ENCODE measurements at regions not wholly inside any gene's neighbourhood (a gene's known extent, or its start where the extent isn't known, plus 50 kb on each side); places are given as distances from the start of the nearest gene placed in this dataset.

DNA sequence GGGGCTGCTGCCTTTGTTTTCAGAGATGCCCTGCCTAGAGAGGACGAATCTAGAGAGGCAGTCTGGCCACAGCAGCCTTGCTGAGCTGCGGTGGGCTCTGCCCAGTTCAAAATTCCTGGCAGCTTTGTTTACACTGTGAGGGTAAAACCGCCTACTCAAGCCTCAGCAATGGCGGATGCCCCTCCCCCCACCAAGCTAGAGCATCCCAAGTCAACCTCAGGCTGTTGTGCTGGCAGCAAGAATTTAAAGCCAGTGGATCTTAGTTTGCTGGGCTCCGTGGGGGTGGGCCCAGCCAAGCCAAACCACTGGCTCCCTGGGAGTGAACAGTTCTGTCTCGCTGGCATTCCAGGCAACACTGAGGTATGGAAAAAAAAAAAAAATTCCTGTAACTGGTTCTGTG is 970.9 kb downstream of the TBC1D32 start:
- H4K8ac ChIP-seq (ENCODE audit: extremely low read depth, insufficient read depth, low read length) = no peak overlapping the region; the same call in 1 of the 2 replicates
- no peak overlapping the region for H3K18ac ChIP-seq (ENCODE audit: extremely low read depth, low read length)
- H3K4me2 ChIP-seq (ENCODE audit: insufficient read depth in 1 of 2, low read depth in 2 of 2, low read length in 2 of 2) = no peak overlapping the region; a peak in 1 of 4 replicates
- TF ChIP-seq ASH2L (IDR thresholded peaks at IDR 0.05; ENCODE audit: low read length) (peak; percentile 41), YY1 (IDR thresholded peaks at IDR 0.05; ENCODE audit: low read depth, low read length) (peak; percentile 84)
- TF ChIP-seq, protein P1, sequence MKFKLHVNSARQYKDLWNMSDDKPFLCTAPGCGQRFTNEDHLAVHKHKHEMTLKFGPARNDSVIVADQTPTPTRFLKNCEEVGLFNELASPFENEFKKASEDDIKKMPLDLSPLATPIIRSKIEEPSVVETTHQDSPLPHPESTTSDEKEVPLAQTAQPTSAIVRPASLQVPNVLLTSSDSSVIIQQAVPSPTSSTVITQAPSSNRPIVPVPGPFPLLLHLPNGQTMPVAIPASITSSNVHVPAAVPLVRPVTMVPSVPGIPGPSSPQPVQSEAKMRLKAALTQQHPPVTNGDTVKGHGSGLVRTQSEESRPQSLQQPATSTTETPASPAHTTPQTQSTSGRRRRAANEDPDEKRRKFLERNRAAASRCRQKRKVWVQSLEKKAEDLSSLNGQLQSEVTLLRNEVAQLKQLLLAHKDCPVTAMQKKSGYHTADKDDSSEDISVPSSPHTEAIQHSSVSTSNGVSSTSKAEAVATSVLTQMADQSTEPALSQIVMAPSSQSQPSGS (IDR thresholded peaks at IDR 0.05; ENCODE audit: low read length) = no peak
- no peak overlapping the region for H2AK5ac ChIP-seq (ENCODE audit: low read depth, low read length)
- no peak overlapping the region for H3K14ac ChIP-seq (ENCODE audit: insufficient read length)
- H2BK20ac ChIP-seq (ENCODE audit: low read length) = no peak overlapping the region
- no peak overlapping the region for H4K91ac ChIP-seq (replicated peaks; ENCODE audit: insufficient read length, low read length)
- H3K79me1 ChIP-seq (ENCODE audit: low read depth, low read length) = no peaks in the 10 kb centered on the region
- H3K27me3 ChIP-seq (replicated peaks in 1 of 4; ENCODE audit: control insufficient read depth in 3 of 4, extremely low read depth in 1 of 4, insufficient read depth in 3 of 4, low read length in 3 of 4) = no peaks in the 10 kb centered on the region
- ChIA-PET CTCF (ENCODE audit: partially characterized antibody) (interaction anchor here (0.7 to 1.0 kb wide), 2 partner anchors 56 to 171 kb away, joined by 3 read pairs; no protein-coding TSS in a partner anchor), POLR2A (ENCODE audit: partially characterized antibody) (no interaction called here)
- H2BK15ac ChIP-seq (ENCODE audit: low read length) = no peak overlapping the region
- no peak overlapping the region for H2BK120ac ChIP-seq (replicated peaks; ENCODE audit: low read depth, low read length)
- 71% methylated on average over 6 of the region's 6 CpGs; no CpG with 5 or more reads in 1 of the 2 experiments for WGBS, 2 experiments (ENCODE audit: extremely low coverage in 1 of 2, insufficient coverage in 1 of 2, insufficient read length in 1 of 2, insufficient replicate concordance in 2 of 2, low coverage in 1 of 2, low lambda C conversion rate in 2 of 2, missing lambda C conversion rate in 1 of 2)
- H3K36me3 ChIP-seq (ENCODE audit: control insufficient read depth in 2 of 4, insufficient read depth in 4 of 4, low read length in 3 of 4) = no peaks in the 10 kb centered on the region
- H3K4ac ChIP-seq (replicated peaks; ENCODE audit: insufficient read length, low read depth, low read length) = no peak overlapping the region
- H3K4me3 ChIP-seq (ENCODE audit: extremely low read depth in 1 of 4, insufficient read depth in 2 of 4, low read depth in 3 of 4, low read length in 4 of 4) = no peak overlapping the region; a peak in 2 of 8 replicates
- H3K79me2 ChIP-seq (ENCODE audit: control insufficient read depth in 1 of 2, insufficient read depth in 2 of 2, low read length in 2 of 2) = no peaks in the 10 kb centered on the region
- no peak overlapping the region for H3K27ac ChIP-seq (ENCODE audit: low read depth, low read length)
- no peak for FAIRE-seq
- H2BK5ac ChIP-seq (ENCODE audit: low read depth, low read length) = no peak overlapping the region
- H3K56ac ChIP-seq (replicated peaks; ENCODE audit: insufficient read length, low read depth, low read length) = no peak overlapping the region
- no peak overlapping the region for H3K9ac ChIP-seq (replicated peaks in 1 of 4; ENCODE audit: extremely low read depth in 1 of 4, low read depth in 3 of 4, low read length in 3 of 4)
- H3K4me1 ChIP-seq (replicated peaks in 1 of 4; ENCODE audit: control insufficient read depth in 3 of 4, insufficient read depth in 4 of 4, low read length in 3 of 4) = peaks cover 0 to 6% (median 0%) of the 10 kb centered on the region in 4 experiments; a peak in 2 of 7 replicates
- peak overlapping the region; percentile 69 for H2AFZ ChIP-seq (ENCODE audit: low read length)
- DNase-seq (ENCODE audit: low read depth in 1 of 2, low spot score in 2 of 2) = peak; percentile 17 to 60
- H3K23me2 ChIP-seq (ENCODE audit: low read depth, low read length) = no peaks in the 10 kb centered on the region
- H4K20me1 ChIP-seq (replicated peaks in 1 of 2; ENCODE audit: control insufficient read depth in 1 of 2, insufficient read depth in 2 of 2, low read length in 2 of 2) = no peaks in the 10 kb centered on the region
- peaks cover 6 to 8% of the 10 kb centered on the region in 2 experiments; a peak in 2 of 4 replicates for H3K9me3 ChIP-seq (ENCODE audit: insufficient read depth in 2 of 2, low read depth in 1 of 2, low read length in 1 of 2)
- no peak overlapping the region for H2BK12ac ChIP-seq (ENCODE audit: low read depth, low read length)
- H4K5ac ChIP-seq (ENCODE audit: insufficient read length, low read depth, low read length) = no peak overlapping the region
- H3K23ac ChIP-seq (ENCODE audit: insufficient read length) = no peak overlapping the region
